ENCODE measurements at regions not wholly inside any gene's neighbourhood (a gene's known extent, or its start where the extent isn't known, plus 50 kb on each side); places are given as distances from the start of the nearest gene placed in this dataset.

DNA sequence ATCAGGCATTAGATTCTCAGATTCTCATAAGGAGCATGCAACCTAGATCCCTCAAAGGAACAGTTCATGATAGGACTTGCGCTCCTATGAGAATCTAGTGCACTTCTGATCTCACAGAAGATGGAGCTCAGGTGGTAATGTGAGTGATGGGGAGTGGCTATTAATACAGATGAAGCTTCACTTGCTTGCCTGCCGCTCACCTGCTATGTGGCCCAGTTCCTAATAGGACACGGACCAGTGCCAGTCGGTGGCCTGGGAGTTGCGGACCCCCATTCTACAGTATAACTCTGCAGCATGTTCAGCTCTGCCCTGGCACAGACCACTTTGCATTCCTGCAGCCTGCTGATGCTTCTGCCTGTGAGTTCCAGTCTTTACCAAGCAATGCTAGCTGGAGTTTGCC lies 581.3 kb upstream of the KLF4 start:
- TF ChIP-seq, protein P1, sequence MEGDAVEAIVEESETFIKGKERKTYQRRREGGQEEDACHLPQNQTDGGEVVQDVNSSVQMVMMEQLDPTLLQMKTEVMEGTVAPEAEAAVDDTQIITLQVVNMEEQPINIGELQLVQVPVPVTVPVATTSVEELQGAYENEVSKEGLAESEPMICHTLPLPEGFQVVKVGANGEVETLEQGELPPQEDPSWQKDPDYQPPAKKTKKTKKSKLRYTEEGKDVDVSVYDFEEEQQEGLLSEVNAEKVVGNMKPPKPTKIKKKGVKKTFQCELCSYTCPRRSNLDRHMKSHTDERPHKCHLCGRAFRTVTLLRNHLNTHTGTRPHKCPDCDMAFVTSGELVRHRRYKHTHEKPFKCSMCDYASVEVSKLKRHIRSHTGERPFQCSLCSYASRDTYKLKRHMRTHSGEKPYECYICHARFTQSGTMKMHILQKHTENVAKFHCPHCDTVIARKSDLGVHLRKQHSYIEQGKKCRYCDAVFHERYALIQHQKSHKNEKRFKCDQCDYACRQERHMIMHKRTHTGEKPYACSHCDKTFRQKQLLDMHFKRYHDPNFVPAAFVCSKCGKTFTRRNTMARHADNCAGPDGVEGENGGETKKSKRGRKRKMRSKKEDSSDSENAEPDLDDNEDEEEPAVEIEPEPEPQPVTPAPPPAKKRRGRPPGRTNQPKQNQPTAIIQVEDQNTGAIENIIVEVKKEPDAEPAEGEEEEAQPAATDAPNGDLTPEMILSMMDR (IDR thresholded peaks at IDR 0.05) = no peak

DNA sequence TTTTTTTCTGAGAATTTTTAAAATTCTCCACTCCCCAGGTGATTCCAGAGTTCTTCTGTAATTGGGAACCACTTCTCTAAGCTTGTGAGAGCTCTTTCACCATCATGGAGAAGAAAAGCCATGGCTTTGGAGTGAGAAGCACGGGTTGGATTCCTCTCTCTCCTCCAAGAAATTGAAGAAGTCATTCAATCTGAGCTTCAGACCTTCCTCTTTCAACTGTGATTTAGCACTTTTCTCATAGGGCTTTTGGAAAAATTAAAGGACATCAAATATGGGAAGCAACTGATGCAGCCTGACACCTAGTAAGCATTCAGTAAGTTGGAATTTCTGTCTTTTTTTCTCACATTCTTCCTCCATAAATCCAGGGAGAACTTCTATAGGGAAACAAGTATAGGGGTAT lies 580.4 kb upstream of the KLF4 start:
- TF ChIP-seq, protein P1 (IDR thresholded peaks at IDR 0.05) = no peak

DNA sequence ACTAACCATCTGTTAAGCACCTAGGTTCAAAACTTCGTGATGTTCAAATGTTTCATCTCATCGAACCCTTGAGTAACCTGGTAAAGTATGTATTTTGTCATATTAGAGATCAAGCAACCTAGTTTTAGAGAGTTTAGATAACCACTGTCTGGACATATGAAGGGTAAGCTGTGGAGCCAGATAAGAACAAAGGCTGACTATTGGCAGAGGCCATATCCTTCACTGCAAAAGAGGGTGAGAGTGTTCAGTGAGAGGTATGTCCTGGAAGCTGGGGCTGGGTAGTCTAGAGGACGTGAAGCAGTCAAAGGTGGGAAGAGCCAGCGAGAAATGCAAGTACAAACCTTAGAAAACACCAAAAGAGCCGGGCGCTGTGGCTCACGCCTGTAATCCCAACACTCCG lies 573.1 kb upstream of the KLF4 start:
- TF ChIP-seq, protein P1 (IDR thresholded peaks at IDR 0.05) = no peak

DNA sequence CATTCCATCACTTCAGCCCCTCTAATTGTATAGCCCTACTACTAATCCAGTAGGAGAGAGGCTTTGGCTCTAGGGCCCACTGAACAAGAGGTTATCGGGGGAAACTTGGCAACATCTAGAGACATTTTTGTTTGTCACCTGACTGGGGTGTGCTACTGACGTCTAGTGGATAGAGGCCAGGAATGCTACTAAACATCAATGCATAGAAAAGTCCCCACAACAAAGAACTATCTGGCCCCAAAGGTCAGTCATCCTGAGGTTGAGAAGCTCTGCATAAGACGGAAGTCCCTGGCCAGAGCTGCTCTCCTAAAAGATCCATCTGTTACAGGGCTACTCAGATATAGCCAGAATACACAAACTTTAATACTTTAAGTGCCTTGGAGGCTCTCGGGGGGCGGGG lies 570.6 kb upstream of the KLF4 start:
- TF ChIP-seq, protein P1 (IDR thresholded peaks at IDR 0.05) = no peak

DNA sequence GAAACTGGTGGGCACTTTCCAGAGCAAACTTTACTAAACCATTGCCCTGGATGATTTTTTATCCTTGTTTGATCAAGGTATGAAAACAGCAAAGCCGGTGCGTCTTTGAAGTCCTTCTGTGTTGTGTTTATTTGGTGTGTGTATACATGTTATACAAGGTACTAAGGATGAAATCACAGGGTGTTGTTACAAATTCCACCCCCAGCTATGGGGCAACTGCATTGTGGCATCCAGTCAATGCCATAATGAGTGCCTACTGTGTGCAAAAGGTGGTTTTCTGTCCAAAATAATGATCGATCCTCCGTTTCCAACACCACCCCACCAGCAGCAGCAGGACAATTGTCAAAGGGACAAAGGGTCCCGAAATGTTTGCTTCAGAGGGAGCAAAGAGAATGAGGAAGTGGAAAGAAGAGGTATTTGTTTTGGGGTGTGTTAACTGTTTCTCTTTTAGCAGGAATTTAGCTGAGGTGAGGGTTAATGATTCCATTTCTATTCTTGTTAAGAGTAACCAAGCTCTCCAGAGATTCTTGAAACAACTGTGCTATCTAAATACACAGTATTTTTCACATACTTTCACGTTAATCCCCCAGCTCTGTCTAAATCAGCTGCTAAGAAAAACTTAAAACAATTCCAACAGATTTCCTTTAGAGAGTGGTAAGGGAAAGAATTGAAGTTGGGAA lies 568.7 kb upstream of the KLF4 start:
- TF ChIP-seq, protein P1 (IDR thresholded peaks at IDR 0.05) = no peak

DNA sequence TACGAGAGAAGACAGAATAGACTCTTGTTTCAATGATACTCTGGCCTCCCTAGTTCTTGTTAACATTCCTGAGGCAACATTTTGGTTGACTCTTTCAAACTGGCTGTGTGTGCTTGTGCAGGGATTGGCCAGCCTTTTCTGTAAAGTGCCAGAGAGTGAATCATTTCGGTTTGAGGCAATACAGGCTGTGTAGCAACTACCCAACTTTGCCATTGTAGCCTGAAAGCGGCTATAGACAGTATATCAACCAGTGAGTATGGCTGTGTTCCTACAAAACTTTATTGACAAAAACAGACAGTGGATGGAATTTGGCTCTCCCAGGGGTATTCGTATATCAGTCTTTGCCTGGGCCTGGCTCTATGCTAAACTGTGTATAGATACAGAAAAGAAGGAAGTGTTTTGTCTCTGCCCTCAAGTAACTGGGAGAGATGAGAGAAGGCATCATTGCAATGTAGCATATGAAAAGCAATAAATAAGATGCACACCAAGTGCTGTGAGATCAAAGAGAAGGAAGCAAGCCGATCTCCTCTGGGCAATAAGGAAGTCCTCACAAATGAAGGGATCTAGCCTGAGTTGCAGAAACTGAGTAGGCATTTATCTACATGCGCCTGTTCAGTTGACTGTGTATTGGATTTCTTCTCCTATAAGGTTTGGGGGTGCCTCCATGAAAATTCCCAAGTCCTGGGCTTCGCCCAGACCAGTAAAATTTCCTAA lies 568.0 kb upstream of the KLF4 start:
- TF ChIP-seq, protein P1 (IDR thresholded peaks at IDR 0.05) = no peak

DNA sequence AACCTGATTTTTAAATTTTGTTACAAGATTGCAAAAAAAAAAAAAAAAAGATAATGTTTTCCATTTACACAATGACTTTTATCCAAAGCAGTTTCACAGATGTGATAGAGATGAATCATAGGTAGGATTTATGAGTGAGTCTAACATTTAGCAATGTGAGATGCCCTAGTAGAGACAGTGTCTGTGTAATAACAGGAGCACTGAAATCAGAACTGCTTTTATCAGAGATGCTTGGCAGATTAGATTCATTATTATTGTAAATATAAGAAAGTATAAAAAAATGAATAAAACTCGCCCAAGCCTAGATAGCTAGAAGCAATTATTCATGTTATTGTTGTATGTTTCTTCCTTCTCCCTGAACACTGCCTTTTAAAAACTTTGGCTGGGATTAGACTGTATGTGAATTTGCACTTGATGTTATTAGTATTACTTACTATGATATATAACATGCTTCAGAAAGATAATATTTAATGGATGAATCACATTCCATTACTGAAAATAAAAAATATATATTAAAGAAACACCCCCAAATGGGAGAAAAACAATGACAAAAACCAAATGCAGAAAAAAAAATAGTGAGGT lies 567.3 kb upstream of the KLF4 start:
- TF ChIP-seq, protein P1 (IDR thresholded peaks at IDR 0.05) = no peak

All from LNCAP (cell line).